Gastroesophageal sphincter (tissue), 3 donors: ENCODE measurements at regions not wholly inside any gene's neighbourhood (a gene's known extent, or its start where the extent isn't known, plus 50 kb on each side); places are given as distances from the start of the nearest gene placed in this dataset.

ENCODE experiments used
- EP300 ChIP-seq: sonication (generic); formaldehyde crosslinking; IDR thresholded peaks from one replicate; pipeline ENCODE4 v1.6.1; 2017; ENCODE audit warnings: antibody characterized with exemption, mild to moderate bottlenecking
- POLR2A ChIP-seq, 2 donors: fragments of 450-650 bp; IDR thresholded peaks; one replicate each; pipeline ENCODE4 v1.6.1; 2017; ENCODE audit warnings: antibody characterized with exemption in 2 of 2, mild to moderate bottlenecking in 2 of 2, moderate library complexity in 1 of 2
- POLR2AphosphoS5 ChIP-seq: sonication (generic); formaldehyde crosslinking; IDR thresholded peaks from one replicate; pipeline ENCODE4 v1.6.1; 2017; ENCODE audit warnings: antibody characterized with exemption
- TF ChIP-seq, protein P1 (sequence below), 4 experiments: fragments of 200-600 bp in 2 of 4; fragments of 450-650 bp in 2 of 4; sonication (generic) in 1 of 4; IDR thresholded peaks; one replicate each; pipeline ENCODE4 v1.5.1; 2017 to 2019; ENCODE audit warnings: antibody characterized with exemption in 4 of 4, mild to moderate bottlenecking in 2 of 4, moderate library complexity in 2 of 4

DNA sequence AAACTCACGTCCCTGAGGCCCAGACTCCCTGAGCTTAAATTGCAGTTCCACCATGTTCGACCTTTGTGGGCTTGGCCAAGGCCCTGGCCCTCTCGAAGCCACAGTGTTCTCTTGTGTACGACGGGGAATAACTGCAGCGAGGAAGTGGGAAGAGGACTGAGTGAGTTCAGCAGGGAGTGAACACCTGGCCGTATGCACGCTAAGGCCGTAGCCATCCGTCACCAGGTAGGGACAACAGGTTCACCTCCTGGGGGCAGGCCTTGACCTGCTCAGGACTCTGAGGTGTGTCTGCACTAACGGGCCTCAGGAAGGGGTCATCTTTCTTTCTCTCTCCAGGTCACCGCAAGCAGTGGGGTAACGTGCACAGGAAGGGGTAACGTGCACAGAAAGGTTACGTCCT is 67.2 kb upstream of the CTBP2 start:
- TF ChIP-seq, protein P1, sequence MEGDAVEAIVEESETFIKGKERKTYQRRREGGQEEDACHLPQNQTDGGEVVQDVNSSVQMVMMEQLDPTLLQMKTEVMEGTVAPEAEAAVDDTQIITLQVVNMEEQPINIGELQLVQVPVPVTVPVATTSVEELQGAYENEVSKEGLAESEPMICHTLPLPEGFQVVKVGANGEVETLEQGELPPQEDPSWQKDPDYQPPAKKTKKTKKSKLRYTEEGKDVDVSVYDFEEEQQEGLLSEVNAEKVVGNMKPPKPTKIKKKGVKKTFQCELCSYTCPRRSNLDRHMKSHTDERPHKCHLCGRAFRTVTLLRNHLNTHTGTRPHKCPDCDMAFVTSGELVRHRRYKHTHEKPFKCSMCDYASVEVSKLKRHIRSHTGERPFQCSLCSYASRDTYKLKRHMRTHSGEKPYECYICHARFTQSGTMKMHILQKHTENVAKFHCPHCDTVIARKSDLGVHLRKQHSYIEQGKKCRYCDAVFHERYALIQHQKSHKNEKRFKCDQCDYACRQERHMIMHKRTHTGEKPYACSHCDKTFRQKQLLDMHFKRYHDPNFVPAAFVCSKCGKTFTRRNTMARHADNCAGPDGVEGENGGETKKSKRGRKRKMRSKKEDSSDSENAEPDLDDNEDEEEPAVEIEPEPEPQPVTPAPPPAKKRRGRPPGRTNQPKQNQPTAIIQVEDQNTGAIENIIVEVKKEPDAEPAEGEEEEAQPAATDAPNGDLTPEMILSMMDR (IDR thresholded peaks at IDR 0.05) = no peak
- TF ChIP-seq POLR2A (IDR thresholded peaks at IDR 0.05) (no peak), EP300 (no peak), POLR2AphosphoS5 (no peak)
